ENCODE measurements at regions not wholly inside any gene's neighbourhood (a gene's known extent, or its start where the extent isn't known, plus 50 kb on each side); places are given as distances from the start of the nearest gene placed in this dataset.

DNA sequence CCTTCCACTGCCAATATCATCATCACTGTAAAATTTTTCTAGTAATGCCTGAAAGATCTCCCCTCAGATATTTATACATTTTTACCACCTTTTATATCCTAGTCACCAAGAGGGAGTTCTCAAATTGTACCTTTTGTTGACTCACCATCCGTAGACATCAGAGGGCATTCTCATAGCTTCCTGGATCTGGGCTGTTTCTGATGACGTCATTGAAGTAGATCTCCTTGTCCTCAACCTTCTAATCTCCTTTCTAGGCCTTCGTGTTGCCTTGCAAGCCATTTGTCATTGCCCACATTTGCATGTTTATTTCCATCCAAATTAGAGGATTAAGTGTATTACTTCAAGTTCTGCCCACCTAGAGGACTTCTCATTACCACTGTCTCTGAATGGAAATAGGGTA, 193.4 kb upstream of the NRXN1 start:
- Histone ChIP-seq H3K4me1 (ENCODE audit: insufficient read depth) (peaks cover 9% of the 10 kb centered on the region), H3F3A (replicated peaks; ENCODE audit: low read depth) (no peaks in the 10 kb centered on the region), H3K36me3 (ENCODE audit: insufficient read depth) (no peaks in the 10 kb centered on the region), H3K27ac (ENCODE audit: low read depth) (no peak overlapping the region), H3K9me2 (ENCODE audit: insufficient read depth) (0 out of 2 replicates have a peak, but pooled peaks cover 4% of the 10 kb centered on the region), H3K4me2 (no peak overlapping the region), H3K4me3 (no peak overlapping the region), H3K79me2 (replicated peaks; ENCODE audit: insufficient read depth) (no peaks in the 10 kb centered on the region), H3K27me3 (ENCODE audit: insufficient read depth) (no peaks in the 10 kb centered on the region), H2AFZ (no peak overlapping the region; the same call in 1 of the 2 replicates), H4K20me1 (replicated peaks; ENCODE audit: insufficient read depth) (no peaks in the 10 kb centered on the region)
- TF ChIP-seq ZNF114 (CRISPR knock-in tag; IDR thresholded peaks at IDR 0.05): no peak
- no peak for TF ChIP-seq EZH2 (IDR thresholded peaks at IDR 0.05; ENCODE audit: low read depth, unreplicated experiment)
- TF ChIP-seq ZNF462 (CRISPR knock-in tag; IDR thresholded peaks at IDR 0.05): no peak
- no peak for TF ChIP-seq CTCF (conservative IDR thresholded peaks at IDR 0.05; ENCODE audit: low read depth in 2 of 2)
- TF ChIP-seq, protein P1, sequence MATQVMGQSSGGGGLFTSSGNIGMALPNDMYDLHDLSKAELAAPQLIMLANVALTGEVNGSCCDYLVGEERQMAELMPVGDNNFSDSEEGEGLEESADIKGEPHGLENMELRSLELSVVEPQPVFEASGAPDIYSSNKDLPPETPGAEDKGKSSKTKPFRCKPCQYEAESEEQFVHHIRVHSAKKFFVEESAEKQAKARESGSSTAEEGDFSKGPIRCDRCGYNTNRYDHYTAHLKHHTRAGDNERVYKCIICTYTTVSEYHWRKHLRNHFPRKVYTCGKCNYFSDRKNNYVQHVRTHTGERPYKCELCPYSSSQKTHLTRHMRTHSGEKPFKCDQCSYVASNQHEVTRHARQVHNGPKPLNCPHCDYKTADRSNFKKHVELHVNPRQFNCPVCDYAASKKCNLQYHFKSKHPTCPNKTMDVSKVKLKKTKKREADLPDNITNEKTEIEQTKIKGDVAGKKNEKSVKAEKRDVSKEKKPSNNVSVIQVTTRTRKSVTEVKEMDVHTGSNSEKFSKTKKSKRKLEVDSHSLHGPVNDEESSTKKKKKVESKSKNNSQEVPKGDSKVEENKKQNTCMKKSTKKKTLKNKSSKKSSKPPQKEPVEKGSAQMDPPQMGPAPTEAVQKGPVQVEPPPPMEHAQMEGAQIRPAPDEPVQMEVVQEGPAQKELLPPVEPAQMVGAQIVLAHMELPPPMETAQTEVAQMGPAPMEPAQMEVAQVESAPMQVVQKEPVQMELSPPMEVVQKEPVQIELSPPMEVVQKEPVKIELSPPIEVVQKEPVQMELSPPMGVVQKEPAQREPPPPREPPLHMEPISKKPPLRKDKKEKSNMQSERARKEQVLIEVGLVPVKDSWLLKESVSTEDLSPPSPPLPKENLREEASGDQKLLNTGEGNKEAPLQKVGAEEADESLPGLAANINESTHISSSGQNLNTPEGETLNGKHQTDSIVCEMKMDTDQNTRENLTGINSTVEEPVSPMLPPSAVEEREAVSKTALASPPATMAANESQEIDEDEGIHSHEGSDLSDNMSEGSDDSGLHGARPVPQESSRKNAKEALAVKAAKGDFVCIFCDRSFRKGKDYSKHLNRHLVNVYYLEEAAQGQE (IDR thresholded peaks at IDR 0.05; ENCODE audit: unreplicated experiment): no peak
- TF ChIP-seq POLR2AphosphoS5 (IDR thresholded peaks at IDR 0.05; ENCODE audit: low read depth): no peak
- no peak for TF ChIP-seq STAT1 (IDR thresholded peaks at IDR 0.05; ENCODE audit: unreplicated experiment)
- no peak for DNase-seq (ENCODE audit: low spot score)
- no peak overlapping the region for H3K4me3 Mint-ChIP-seq
- no peaks in the 10 kb centered on the region for H3K36me3 Mint-ChIP-seq (ENCODE audit: low read depth)
- H3K4me1 Mint-ChIP-seq: peaks cover 4% of the 10 kb centered on the region
- no peak for ATAC-seq
- no peak overlapping the region for H3K27ac Mint-ChIP-seq
- no peaks in the 10 kb centered on the region for H3K27me3 Mint-ChIP-seq (ENCODE audit: insufficient read depth, low read depth, poor library complexity)
- H3K9me3 Mint-ChIP-seq: no peaks in the 10 kb centered on the region

Data from GM23338 (cell line).